GM12878 (cell line): ENCODE measurements at regions not wholly inside any gene's neighbourhood (a gene's known extent, or its start where the extent isn't known, plus 50 kb on each side); places are given as distances from the start of the nearest gene placed in this dataset.

Experiments used
- ATAC-seq: fragments of 200-7000 bp; cut with Tn5 transposase; 3 replicates; pipeline ENCODE4 v1.9.1; 2020; ENCODE audit warnings: mild to moderate bottlenecking, moderate library complexity
- BruUV-seq: library from RNA; stranded (reverse); fragments of 400-500 nt; replicated peaks from 2 replicates; lab custom pipeline; 2021; lab: Mats Ljungman, UMichigan
- CTCF ChIA-PET: fragments of 300-600 bp; sonication (Branson Sonifier 250); formaldehyde crosslinking; extraction: SDS; loops from one replicate; lab custom pipeline; 2021; ENCODE audit warnings: inconsistent platforms; lab: Yijun Ruan, JAX
- POLR2A ChIA-PET: fragments of 350-600 bp; formaldehyde crosslinking; extraction: SDS; loops from one replicate; lab custom pipeline; 2021; ENCODE audit warnings: inconsistent platforms; lab: Charles Lee
- RAD21 ChIA-PET: fragments of 300-600 bp; sonication (Branson Sonifier 250); formaldehyde crosslinking; loops from one replicate; lab custom pipeline; 2023; ENCODE audit warnings: antibody characterized with exemption; ENCODE audit not compliant: unreplicated experiment; lab: Charles Lee
- SMC1A ChIA-PET: fragments of 300-600 bp; sonication (Branson Sonifier 250); formaldehyde crosslinking; loops from one replicate; lab custom pipeline; 2023; ENCODE audit not compliant: unreplicated experiment, uncharacterized antibody; lab: Charles Lee
- DNase-seq: peaks from one replicate; pipeline ENCODE4 v3.0.0-alpha.2; 2011; ENCODE audit warnings: low read depth, low spot score
- FAIRE-seq: peaks from 3 replicates; lab custom pipeline; 2011; peaks lifted over from hg19 to GRCh38; lab: Jason Lieb, UNC
- H2AFZ ChIP-seq: 2 replicates; pipeline ENCODE4 v1.6.0; 2011; ENCODE audit warnings: low read depth, low read length, control low read depth; ENCODE audit not compliant: control insufficient read depth
- H3K27ac ChIP-seq: 2 replicates; pipeline ENCODE4 v1.5.1; 2011; ENCODE audit warnings: control low read depth; ENCODE audit not compliant: control insufficient read depth, insufficient read depth
- H3K27me3 ChIP-seq, 2 experiments: replicated peaks in 1 of 2; 2 replicates each; pipeline versions ENCODE4 v1.6.0 to v1.6.1; 2011; ENCODE audit warnings: low read length in 1 of 2; ENCODE audit not compliant: control insufficient read depth in 2 of 2, insufficient read depth in 2 of 2
- H3K36me3 ChIP-seq, 2 experiments: 2 replicates each; pipeline ENCODE4 v1.5.1; 2011; ENCODE audit warnings: low read length in 1 of 2; ENCODE audit not compliant: control insufficient read depth in 2 of 2, insufficient read depth in 2 of 2
- H3K4me1 ChIP-seq: 2 replicates; pipeline ENCODE4 v1.6.1; 2011; ENCODE audit warnings: mild to moderate bottlenecking, low read length, moderate library complexity, mixed read lengths; ENCODE audit not compliant: control insufficient read depth, insufficient read depth
- H3K4me2 ChIP-seq: 2 replicates; pipeline ENCODE4 v1.6.0; 2011; ENCODE audit warnings: control low read depth; ENCODE audit not compliant: control insufficient read depth, insufficient read depth
- H3K4me3 ChIP-seq: fragments of 200-600 bp; sonication (generic); 2 replicates; pipeline ENCODE4 v1.5.1; 2016
- H3K79me2 ChIP-seq: 2 replicates; pipeline ENCODE4 v1.6.0; 2011; ENCODE audit warnings: low read length; ENCODE audit not compliant: control insufficient read depth, insufficient read depth
- H3K9ac ChIP-seq: 2 replicates; pipeline ENCODE4 v1.8.0; 2011; ENCODE audit warnings: low read length, control low read depth, mixed read lengths; ENCODE audit not compliant: control insufficient read depth, insufficient read depth
- H3K9me3 ChIP-seq: replicated peaks from 3 replicates; pipeline ENCODE4 v1.5.1; 2011; ENCODE audit warnings: mild to moderate bottlenecking, low read length; ENCODE audit not compliant: control insufficient read depth, insufficient read depth
- H4K20me1 ChIP-seq: 2 replicates; pipeline ENCODE4 v1.6.0; 2011; ENCODE audit not compliant: control insufficient read depth, insufficient read depth
- ASH2L ChIP-seq: fragments of 300-600, 200-600 bp; sonication (generic); IDR thresholded peaks from 2 replicates; pipeline ENCODE4 v1.6.1; 2017; ENCODE audit warnings: low read depth, mild to moderate bottlenecking, borderline replicate concordance
- BACH1 ChIP-seq: fragments of 450-650 bp; IDR thresholded peaks from 2 replicates; pipeline ENCODE4 v1.6.1; 2017; ENCODE audit warnings: mild to moderate bottlenecking, borderline replicate concordance
- CBX5 ChIP-seq: sonication (generic); IDR thresholded peaks from 2 replicates; pipeline ENCODE4 v1.6.1; 2016; ENCODE audit warnings: low read depth, moderate library complexity, mild to moderate bottlenecking, inconsistent platforms
- EP300 ChIP-seq, 2 experiments: fragments of 150-350 bp in 1 of 2; IDR thresholded peaks; 2 replicates each; pipeline ENCODE4 v1.6.1; 2011 to 2012; ENCODE audit warnings: low read depth in 2 of 2, low read length in 2 of 2, borderline replicate concordance in 1 of 2, improper control_type of control experiment in 1 of 2, inconsistent platforms in 1 of 2; ENCODE audit not compliant: control insufficient read depth in 1 of 2
- EZH2 ChIP-seq: IDR thresholded peaks from 2 replicates; pipeline ENCODE4 v1.6.1; 2012; ENCODE audit warnings: low read depth, mild to moderate bottlenecking, control low read depth, inconsistent platforms, low read length, borderline replicate concordance; ENCODE audit not compliant: control insufficient read depth
- FOS ChIP-seq: IDR thresholded peaks from 3 replicates; pipeline ENCODE4 v1.6.1; 2011; ENCODE audit warnings: borderline replicate concordance; ENCODE audit not compliant: insufficient read length; ENCODE audit errors: extremely low read depth
- FOXK2 ChIP-seq: fragments of 450-650 bp; IDR thresholded peaks from 2 replicates; pipeline ENCODE4 v1.6.1; 2017; ENCODE audit warnings: mild to moderate bottlenecking, moderate library complexity
- FOXM1 ChIP-seq: IDR thresholded peaks from 2 replicates; pipeline ENCODE4 v1.6.1; 2012; ENCODE audit warnings: low read depth, mild to moderate bottlenecking, inconsistent platforms, low read length, moderate library complexity
- GABPA ChIP-seq: IDR thresholded peaks from 2 replicates; pipeline ENCODE4 v1.6.1; 2014; ENCODE audit warnings: antibody characterized with exemption, low read depth, mild to moderate bottlenecking, inconsistent platforms
- GATAD2B ChIP-seq: fragments of 450-650 bp; conservative IDR thresholded peaks from 2 replicates; pipeline ENCODE4 v1.6.1; 2017; ENCODE audit warnings: low read depth, mild to moderate bottlenecking, moderate library complexity
- HDAC6 ChIP-seq: fragments of 200-600 bp; sonication (generic); IDR thresholded peaks from one replicate; pipeline ENCODE4 v1.8.0; 2017; ENCODE audit warnings: antibody characterized with exemption; ENCODE audit not compliant: unreplicated experiment
- KAT2A ChIP-seq: conservative IDR thresholded peaks from 2 replicates; pipeline ENCODE4 v1.6.1; 2011; ENCODE audit warnings: low read depth, low read length; ENCODE audit not compliant: control insufficient read depth
- MYB ChIP-seq: fragments of 150-350 bp; IDR thresholded peaks from 2 replicates; pipeline ENCODE4 v1.6.1; 2014; ENCODE audit warnings: mild to moderate bottlenecking, low read depth, low read length, borderline replicate concordance
- NBN ChIP-seq: fragments of 450-650 bp; IDR thresholded peaks from 2 replicates; pipeline ENCODE4 v1.6.1; 2016
- NR2C1 ChIP-seq: fragments of 450-650 bp; IDR thresholded peaks from 2 replicates; pipeline ENCODE4 v1.6.1; 2017; ENCODE audit warnings: antibody characterized with exemption, mild to moderate bottlenecking, moderate library complexity
- POLR2AphosphoS2 ChIP-seq: IDR thresholded peaks from 2 replicates; pipeline ENCODE4 v1.6.1; 2011; ENCODE audit warnings: low read depth, mild to moderate bottlenecking, low read length, improper control_type of control experiment, moderate library complexity
- RBBP5 ChIP-seq: fragments of 200-600 bp; sonication (generic); conservative IDR thresholded peaks from 2 replicates; pipeline ENCODE4 v1.6.1; 2016
- SRF ChIP-seq, 2 experiments: IDR thresholded peaks; 2 replicates each; pipeline ENCODE4 v1.6.1; 2011; ENCODE audit warnings: low read depth in 2 of 2, low read length in 2 of 2, mild to moderate bottlenecking in 1 of 2, moderate library complexity in 1 of 2
- STAT3 ChIP-seq: IDR thresholded peaks from 2 replicates; pipeline ENCODE4 v1.6.1; 2011; ENCODE audit warnings: low read depth, low read length, improper control_type of control experiment
- TAF1 ChIP-seq: IDR thresholded peaks from 2 replicates; pipeline ENCODE4 v1.6.1; 2011; ENCODE audit warnings: mild to moderate bottlenecking, low read depth, low read length, borderline replicate concordance
- YY1 ChIP-seq: IDR thresholded peaks from 2 replicates; pipeline ENCODE4 v1.6.1; 2011; ENCODE audit warnings: low read depth, mild to moderate bottlenecking, low read length
- WGBS: methylation state at CpG from one replicate; pipeline ENCODE4 v1.1.6; 2016; ENCODE audit warnings: low lambda C conversion rate; ENCODE audit not compliant: insufficient replicate concordance, insufficient coverage; ENCODE audit errors: missing lambda C conversion rate; 5-methylcytosine and 5-hydroxymethylcytosine counted together
- in situ Hi-C: fragments of 300-500 bp; cut with MboI; formaldehyde crosslinking; loops from 9 replicates; pipeline ENCODE4 v1.14.3; 2018; ENCODE audit warnings: mixed read lengths
- intact Hi-C: fragments of 100-400 bp; cut with micrococcal nuclease; formaldehyde crosslinking; loops from one replicate; pipeline ENCODE4 v1.14.2; 2022; ENCODE audit not compliant: unreplicated experiment
- TF ChIP-seq, protein P1 (sequence below): IDR thresholded peaks from 2 replicates; pipeline ENCODE4 v1.6.1; 2011; ENCODE audit warnings: borderline replicate concordance, low read depth, mild to moderate bottlenecking, moderate library complexity, mixed read lengths, low read length; ENCODE audit not compliant: insufficient read depth; ENCODE audit errors: extremely low read length

DNA sequence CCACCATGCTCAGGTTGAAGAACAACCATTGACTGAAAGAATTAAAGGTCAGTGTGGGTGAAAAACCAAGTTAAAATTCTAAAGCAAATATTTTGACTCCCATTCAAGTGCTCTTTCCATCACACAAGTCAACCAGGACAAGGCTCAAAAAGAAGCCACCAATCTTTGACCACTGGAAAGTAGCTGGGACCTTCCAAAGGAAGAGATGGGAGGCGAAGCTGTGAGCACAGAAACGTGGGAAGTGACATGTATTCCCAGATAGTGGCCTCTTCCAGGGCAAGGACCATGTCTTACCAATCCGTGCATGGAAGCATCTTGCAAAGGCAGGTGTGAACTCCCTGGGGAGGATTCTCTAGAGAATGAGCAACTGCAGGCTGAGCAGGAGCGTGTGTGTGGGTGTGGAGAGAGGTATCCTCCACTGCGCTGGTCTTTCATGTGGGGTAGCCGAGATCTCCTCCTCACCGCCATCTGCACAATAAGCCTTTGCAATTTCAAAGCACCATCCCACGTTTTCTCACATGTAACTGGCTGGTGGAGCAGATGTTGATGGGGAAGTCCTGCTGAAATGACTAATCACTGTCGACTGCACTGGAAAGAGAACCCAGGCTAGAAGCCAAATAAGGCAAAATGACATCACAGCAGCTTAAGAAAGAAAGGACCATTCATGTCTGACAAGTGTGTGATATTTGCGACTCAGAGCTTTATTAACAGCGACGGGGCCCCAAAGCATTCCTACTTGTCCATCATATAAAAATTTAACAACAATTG lies 189.4 kb upstream of the RREB1 start (continued):
- TF ChIP-seq ASH2L (no peak), KAT2A (no peak), FOXM1 (peak; percentile 100), POLR2AphosphoS2 (no peak)
- TF ChIP-seq, all 136 proteins: peak for 86

DNA sequence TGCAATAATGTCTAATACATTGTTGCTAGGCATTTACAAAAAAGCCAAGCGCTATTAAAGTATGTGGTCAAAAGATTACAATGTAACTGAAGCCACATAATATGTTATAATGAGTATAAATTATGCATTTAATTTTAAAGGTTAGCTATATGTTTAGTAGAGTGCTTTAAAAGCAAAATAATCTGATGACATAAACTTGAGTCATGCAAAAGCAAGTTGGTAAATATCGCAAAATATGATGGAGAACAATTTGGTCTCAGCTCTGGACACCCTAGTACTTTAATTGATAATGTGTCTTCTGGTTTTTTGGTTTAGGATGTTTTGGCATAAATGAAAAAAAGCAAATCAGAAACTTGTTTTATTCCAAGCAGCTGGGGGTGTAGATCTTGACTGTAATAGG lies 188.6 kb upstream of the RREB1 start:
- ChIA-PET POLR2A (interaction anchor here (1.1 kb wide), 1 partner anchor 119 kb away, joined by 3 read pairs; no protein-coding TSS in a partner anchor), SMC1A (interaction anchor here (0.9 to 2.2 kb wide), 13 partner anchors 18 to 324 kb away, joined by 3 to 7 read pairs (median 4); no protein-coding TSS in a partner anchor), CTCF (interaction anchor here (0.6 to 1.7 kb wide), 4 partner anchors 78 to 160 kb away, joined by 3 to 5 read pairs (median 3); no protein-coding TSS in a partner anchor), RAD21 (interaction anchor here (0.8 to 2.1 kb wide), 11 partner anchors 59 to 317 kb away, joined by 3 to 7 read pairs (median 4); no protein-coding TSS in a partner anchor)
- no peak for ATAC-seq
- BruUV-seq, result no TSS peak
- H2AFZ ChIP-seq, result no peak overlapping the region
- H3K27me3 ChIP-seq, result no peaks in the 10 kb centered on the region
- intact Hi-C loops (loop anchor here (2.0 to 10.0 kb wide), 5 partner anchors 102 to 318 kb away; no protein-coding TSS in a partner anchor), in situ Hi-C loops (no loop called here)
- H3K36me3 ChIP-seq, result no peaks in the 10 kb centered on the region
- no peak overlapping the region for H3K27ac ChIP-seq
- no peak overlapping the region for H3K4me3 ChIP-seq
- H4K20me1 ChIP-seq, result no peaks in the 10 kb centered on the region
- no peak overlapping the region for H3K9ac ChIP-seq
- H3K79me2 ChIP-seq, result no peaks in the 10 kb centered on the region
- peaks cover 27% of the 10 kb centered on the region for H3K4me1 ChIP-seq
- DNase-seq, result no peak
- H3K9me3 ChIP-seq, result no peaks in the 10 kb centered on the region; the same call in 2 of the 3 replicates
- no peak for FAIRE-seq
- no peak overlapping the region for H3K4me2 ChIP-seq
- WGBS, result 100% methylated on average over 2 of the region's 2 CpGs
- TF ChIP-seq CBX5 (no peak), SRF (IDR thresholded peaks at IDR 0.05; ENCODE audit: low read depth in 2 of 2, low read length in 2 of 2) (no peak), GATAD2B (no peak), STAT3 (no peak), GABPA (no peak), EZH2 (no peak), YY1 (no peak), MYB (no peak), FOXK2 (no peak), NBN (no peak), FOS (no peak), RBBP5 (no peak), TAF1 (no peak), EP300 (IDR thresholded peaks at IDR 0.05; ENCODE audit: borderline replicate concordance in 1 of 2, control insufficient read depth in 1 of 2, low read depth in 2 of 2, low read length in 2 of 2) (no peak), HDAC6 (no peak), NR2C1 (no peak), BACH1 (no peak)
- TF ChIP-seq, protein P1, sequence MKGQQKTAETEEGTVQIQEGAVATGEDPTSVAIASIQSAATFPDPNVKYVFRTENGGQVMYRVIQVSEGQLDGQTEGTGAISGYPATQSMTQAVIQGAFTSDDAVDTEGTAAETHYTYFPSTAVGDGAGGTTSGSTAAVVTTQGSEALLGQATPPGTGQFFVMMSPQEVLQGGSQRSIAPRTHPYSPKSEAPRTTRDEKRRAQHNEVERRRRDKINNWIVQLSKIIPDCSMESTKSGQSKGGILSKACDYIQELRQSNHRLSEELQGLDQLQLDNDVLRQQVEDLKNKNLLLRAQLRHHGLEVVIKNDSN, result no peak
